ENCODE measurements at regions not wholly inside any gene's neighbourhood (a gene's known extent, or its start where the extent isn't known, plus 50 kb on each side); places are given as distances from the start of the nearest gene placed in this dataset.

DNA sequence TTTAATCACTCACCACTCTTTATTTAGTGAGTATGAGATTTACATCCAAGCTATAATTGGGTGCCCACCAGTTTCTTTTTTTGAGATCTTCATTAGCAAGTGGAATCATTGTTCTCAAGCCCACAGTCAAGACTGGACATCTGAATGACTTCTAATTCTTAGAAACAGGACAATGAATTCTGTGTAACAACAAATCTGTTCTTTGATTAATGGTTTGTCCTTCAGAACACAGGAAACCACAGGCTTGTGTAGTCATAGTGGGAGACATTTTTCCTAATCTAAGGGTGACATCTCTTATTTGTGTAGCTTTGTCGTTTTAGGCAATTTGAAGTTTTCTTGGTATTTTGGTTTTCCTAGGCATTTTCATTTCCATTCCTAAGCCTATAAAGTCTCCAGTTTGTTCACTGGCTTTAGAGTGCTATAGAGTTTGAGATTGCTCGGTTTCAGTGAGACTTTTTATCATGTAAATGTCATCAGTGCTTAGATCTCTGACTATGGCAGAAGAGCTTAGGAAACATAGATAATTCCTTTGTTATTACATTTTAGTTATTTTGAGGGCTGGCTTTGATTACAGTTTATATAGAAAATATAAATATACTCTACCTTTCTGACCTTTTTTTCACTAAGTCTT, 903.9 kb upstream of the MAP3K7 start:
- Histone ChIP-seq H3K27ac (ENCODE audit: low read length) (no peak overlapping the region), H3K4me1 (ENCODE audit: low read length) (no peaks in the 10 kb centered on the region), H3K4me2 (ENCODE audit: low read length) (no peak overlapping the region), H4K20me1 (ENCODE audit: insufficient read depth, low read length) (no peaks in the 10 kb centered on the region), H3K36me3 (replicated peaks; ENCODE audit: low read depth, low read length) (no peaks in the 10 kb centered on the region), H3K9me3 (ENCODE audit: insufficient read depth, low read length) (no peaks in the 10 kb centered on the region), H3K79me2 (ENCODE audit: low read length) (no peaks in the 10 kb centered on the region), H3K4me3 (ENCODE audit: low read length) (no peak overlapping the region), H3K27me3 (ENCODE audit: low read depth, low read length) (no peaks in the 10 kb centered on the region), H2AFZ (ENCODE audit: low read depth, low read length) (no peak overlapping the region), H3K9ac (ENCODE audit: low read length) (no peak overlapping the region)
- no peak for TF ChIP-seq EZH2phosphoT487 (IDR thresholded peaks at IDR 0.05; ENCODE audit: low read depth)
- TF ChIP-seq, protein P1, sequence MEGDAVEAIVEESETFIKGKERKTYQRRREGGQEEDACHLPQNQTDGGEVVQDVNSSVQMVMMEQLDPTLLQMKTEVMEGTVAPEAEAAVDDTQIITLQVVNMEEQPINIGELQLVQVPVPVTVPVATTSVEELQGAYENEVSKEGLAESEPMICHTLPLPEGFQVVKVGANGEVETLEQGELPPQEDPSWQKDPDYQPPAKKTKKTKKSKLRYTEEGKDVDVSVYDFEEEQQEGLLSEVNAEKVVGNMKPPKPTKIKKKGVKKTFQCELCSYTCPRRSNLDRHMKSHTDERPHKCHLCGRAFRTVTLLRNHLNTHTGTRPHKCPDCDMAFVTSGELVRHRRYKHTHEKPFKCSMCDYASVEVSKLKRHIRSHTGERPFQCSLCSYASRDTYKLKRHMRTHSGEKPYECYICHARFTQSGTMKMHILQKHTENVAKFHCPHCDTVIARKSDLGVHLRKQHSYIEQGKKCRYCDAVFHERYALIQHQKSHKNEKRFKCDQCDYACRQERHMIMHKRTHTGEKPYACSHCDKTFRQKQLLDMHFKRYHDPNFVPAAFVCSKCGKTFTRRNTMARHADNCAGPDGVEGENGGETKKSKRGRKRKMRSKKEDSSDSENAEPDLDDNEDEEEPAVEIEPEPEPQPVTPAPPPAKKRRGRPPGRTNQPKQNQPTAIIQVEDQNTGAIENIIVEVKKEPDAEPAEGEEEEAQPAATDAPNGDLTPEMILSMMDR (IDR thresholded peaks at IDR 0.05; ENCODE audit: low read depth, low read length) = no peak

GRCh38 chr6:91487696-91488392, 901.0 kb upstream of the MAP3K7 start:
- Histone ChIP-seq H4K20me1 (ENCODE audit: insufficient read depth, low read length) (no peaks in the 10 kb centered on the region), H3K9me3 (ENCODE audit: insufficient read depth, low read length) (no peaks in the 10 kb centered on the region), H3K9ac (ENCODE audit: low read length) (no peak overlapping the region), H3K4me2 (ENCODE audit: low read length) (no peak overlapping the region), H3K36me3 (replicated peaks; ENCODE audit: low read depth, low read length) (no peaks in the 10 kb centered on the region), H3K79me2 (ENCODE audit: low read length) (no peaks in the 10 kb centered on the region), H3K27ac (ENCODE audit: low read length) (no peak overlapping the region), H2AFZ (ENCODE audit: low read depth, low read length) (no peak overlapping the region), H3K4me1 (ENCODE audit: low read length) (peaks cover 12% of the 10 kb centered on the region), H3K27me3 (ENCODE audit: low read depth, low read length) (no peaks in the 10 kb centered on the region), H3K4me3 (ENCODE audit: low read length) (no peak overlapping the region)
- no peak for TF ChIP-seq EZH2phosphoT487 (IDR thresholded peaks at IDR 0.05; ENCODE audit: low read depth)
- TF ChIP-seq, protein P1 (IDR thresholded peaks at IDR 0.05; ENCODE audit: low read depth, low read length) = no peak

DNA sequence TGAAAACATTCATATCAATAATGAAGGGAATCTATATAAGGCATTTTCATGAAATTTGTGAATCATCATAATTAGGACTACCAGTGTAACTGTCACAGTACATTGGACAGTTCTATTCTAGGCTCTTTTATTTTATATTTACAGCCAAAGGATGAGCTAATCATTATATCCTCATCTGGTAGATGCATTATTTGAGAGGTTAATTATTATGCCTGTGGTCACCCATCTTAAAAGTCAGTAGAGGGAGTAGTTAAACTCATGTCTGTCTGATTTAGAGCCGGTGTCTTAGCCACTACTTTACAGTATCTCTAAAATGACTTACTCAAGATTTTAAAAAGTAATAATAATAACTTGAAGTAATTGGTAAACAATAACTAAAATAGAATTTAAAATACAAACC, 899.3 kb upstream of the MAP3K7 start:
- Histone ChIP-seq H3K4me2 (ENCODE audit: low read length) (no peak overlapping the region), H3K27ac (ENCODE audit: low read length) (no peak overlapping the region), H3K9ac (ENCODE audit: low read length) (no peak overlapping the region), H3K4me3 (ENCODE audit: low read length) (no peak overlapping the region), H2AFZ (ENCODE audit: low read depth, low read length) (no peak overlapping the region), H3K4me1 (ENCODE audit: low read length) (peaks cover 28% of the 10 kb centered on the region), H3K27me3 (ENCODE audit: low read depth, low read length) (no peaks in the 10 kb centered on the region), H3K79me2 (ENCODE audit: low read length) (no peaks in the 10 kb centered on the region), H3K9me3 (ENCODE audit: insufficient read depth, low read length) (no peaks in the 10 kb centered on the region), H3K36me3 (replicated peaks; ENCODE audit: low read depth, low read length) (no peaks in the 10 kb centered on the region), H4K20me1 (ENCODE audit: insufficient read depth, low read length) (no peaks in the 10 kb centered on the region)
- TF ChIP-seq, protein P1 (IDR thresholded peaks at IDR 0.05; ENCODE audit: low read depth, low read length) = no peak
- TF ChIP-seq EZH2phosphoT487 (IDR thresholded peaks at IDR 0.05; ENCODE audit: low read depth) = no peak

DNA sequence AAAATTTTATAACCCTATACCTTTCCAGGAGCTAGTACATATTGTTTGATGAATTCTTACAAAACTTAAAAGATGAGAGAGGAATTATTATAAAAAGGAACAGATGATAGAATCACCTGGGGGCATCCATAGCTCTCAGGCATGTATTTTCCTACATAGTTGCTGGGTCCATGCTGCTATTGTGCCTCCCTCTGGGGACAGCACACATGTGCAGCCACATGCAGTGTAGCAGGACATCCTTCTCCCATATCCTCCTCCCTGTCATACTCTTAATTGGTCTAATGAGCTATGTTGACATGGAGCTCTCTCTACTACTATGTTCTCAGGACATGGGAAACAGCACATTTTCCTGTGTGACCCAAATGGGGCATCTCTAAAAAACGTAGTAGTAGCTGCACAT, 898.2 kb upstream of the MAP3K7 start:
- H3K4me3 ChIP-seq (ENCODE audit: low read length) = no peak overlapping the region
- no peaks in the 10 kb centered on the region for H3K79me2 ChIP-seq (ENCODE audit: low read length)
- no peak overlapping the region for H3K27ac ChIP-seq (ENCODE audit: low read length)
- no peaks in the 10 kb centered on the region for H4K20me1 ChIP-seq (ENCODE audit: insufficient read depth, low read length)
- H3K9me3 ChIP-seq (ENCODE audit: insufficient read depth, low read length) = no peaks in the 10 kb centered on the region
- peaks cover 37% of the 10 kb centered on the region for H3K4me1 ChIP-seq (ENCODE audit: low read length)
- no peak for TF ChIP-seq EZH2phosphoT487 (IDR thresholded peaks at IDR 0.05; ENCODE audit: low read depth)
- TF ChIP-seq, protein P1 (IDR thresholded peaks at IDR 0.05; ENCODE audit: low read depth, low read length) = no peak
- H3K27me3 ChIP-seq (ENCODE audit: low read depth, low read length) = no peaks in the 10 kb centered on the region
- H2AFZ ChIP-seq (ENCODE audit: low read depth, low read length) = no peak overlapping the region
- no peaks in the 10 kb centered on the region for H3K36me3 ChIP-seq (replicated peaks; ENCODE audit: low read depth, low read length)
- no peak overlapping the region for H3K9ac ChIP-seq (ENCODE audit: low read length)
- no peak overlapping the region for H3K4me2 ChIP-seq (ENCODE audit: low read length)

Measured in OCI-LY3 (cell line).